Adrenal gland (tissue), 5 donors: ENCODE measurements at regions not wholly inside any gene's neighbourhood (a gene's known extent, or its start where the extent isn't known, plus 50 kb on each side); places are given as distances from the start of the nearest gene placed in this dataset.

ENCODE experiments used
- CTCF ChIP-seq, 6 experiments: fragments of 450-650 bp in 4 of 6; fragments of 200-600 bp in 2 of 6; sonication (generic) in 1 of 6; IDR thresholded peaks; 1 replicate in 5 of 6; 2 replicates in 1 of 6; pipeline versions ENCODE4 v1.5.1 to v1.8.0; 2016 to 2021; ENCODE audit warnings: antibody characterized with exemption in 6 of 6, mild to moderate bottlenecking in 2 of 6, moderate library complexity in 1 of 6
- POLR2A ChIP-seq, 2 donors: fragments of 450-650 bp; IDR thresholded peaks; one replicate each; pipeline ENCODE4 v1.6.1; 2017; ENCODE audit warnings: antibody characterized with exemption in 2 of 2, mild to moderate bottlenecking in 2 of 2, moderate library complexity in 1 of 2
- donor health status: DM: no; HTN: no; CAD: no.

GRCh38 chr5:97951139-97951538 lies 768.1 kb upstream of the RIOK2 start:
- no peak for TF ChIP-seq CTCF (IDR thresholded peaks at IDR 0.05)
- TF ChIP-seq POLR2A (IDR thresholded peaks at IDR 0.05), result no peak
